GM18858 (cell line): ENCODE measurements at regions not wholly inside any gene's neighbourhood (a gene's known extent, or its start where the extent isn't known, plus 50 kb on each side); places are given as distances from the start of the nearest gene placed in this dataset.

Source experiments
- ATAC-seq: cut with Tn5 transposase; IDR thresholded peaks from one replicate; pipeline ENCODE4 v1.9.1; 2021; ENCODE audit not compliant: unreplicated experiment

DNA sequence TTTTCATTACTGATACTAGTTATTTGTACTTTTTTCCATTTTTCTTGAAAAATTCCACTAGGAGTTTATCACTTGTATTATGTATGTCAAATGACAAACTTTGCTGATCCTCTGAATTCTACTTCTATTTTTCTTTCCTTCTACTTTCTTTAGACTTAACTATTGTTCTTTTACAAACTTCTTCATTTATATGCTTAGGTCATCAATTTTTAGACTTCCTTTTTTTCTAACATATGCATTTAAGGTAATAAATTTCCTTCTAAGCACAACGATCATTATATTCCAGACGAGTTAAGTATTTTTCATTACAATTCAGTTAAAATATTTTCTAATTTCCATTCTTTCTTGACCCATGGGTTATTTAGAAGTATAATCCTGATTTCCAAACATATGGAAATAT lies 240.8 kb downstream of the NHLRC3 start:
- no peak for ATAC-seq

GRCh38 chr13:39281539-39282150 lies 243.4 kb downstream of the NHLRC3 start:
- ATAC-seq: no peak

GRCh38 chr13:39282400-39282972 lies 244.2 kb downstream of the NHLRC3 start:
- peak; percentile 97 for ATAC-seq

DNA sequence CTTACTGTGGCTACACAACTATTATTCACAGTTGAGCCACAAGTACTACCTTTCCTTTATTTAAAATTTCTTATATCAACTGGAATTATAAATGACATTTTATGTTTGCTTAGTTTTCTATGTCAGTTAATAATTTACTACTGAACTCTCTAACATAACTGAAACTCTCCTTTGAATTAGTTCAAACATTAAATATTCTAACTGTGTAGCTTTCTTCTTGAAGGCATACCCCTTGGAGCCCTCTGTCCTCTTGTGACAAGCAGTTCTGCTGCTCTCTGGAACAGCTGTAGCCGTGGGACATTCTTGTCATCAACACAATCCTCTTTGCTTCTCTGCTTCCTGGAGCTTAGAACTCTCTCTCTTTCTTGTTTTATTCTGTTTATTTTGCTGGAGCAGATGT lies 244.8 kb downstream of the NHLRC3 start:
- ATAC-seq: peak; percentile 14

GRCh38 chr13:39284801-39285388 lies 246.6 kb downstream of the NHLRC3 start:
- no peak for ATAC-seq
